Posterior vena cava (tissue), 2 donors: ENCODE measurements at regions not wholly inside any gene's neighbourhood (a gene's known extent, or its start where the extent isn't known, plus 50 kb on each side); places are given as distances from the start of the nearest gene placed in this dataset.

ENCODE experiments used
- DNase-seq: peaks from one replicate; pipeline ENCODE4 v3.0.0-alpha.2; 2020; ENCODE audit warnings: low spot score
- intact Hi-C, 2 donors: fragments of 100-400 bp; cut with DNase I; formaldehyde crosslinking; loops; one replicate each; pipeline versions ENCODE4 v1.14.1 to v1.14.2; 2022 to 2023
- donor health status: DM: yes; HTN: yes; CAD: no.
- donor health status: DM: yes; HTN: yes; CAD: no.

DNA sequence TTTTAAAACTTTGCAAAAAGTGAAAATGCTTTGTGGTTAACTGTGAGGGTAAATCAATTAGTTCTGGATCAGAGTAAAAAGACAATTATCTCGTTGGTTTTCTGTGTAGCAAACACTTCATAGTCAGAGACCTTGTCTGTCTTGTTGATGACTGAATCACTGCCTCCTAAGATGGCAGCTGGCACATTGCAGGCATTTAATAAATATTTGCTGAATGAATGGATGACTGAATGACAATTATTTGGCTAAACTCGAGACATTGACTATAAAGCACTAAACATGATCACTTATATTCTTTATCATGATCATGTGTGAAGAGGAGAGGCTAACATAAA is 96.2 kb downstream of the MAIP1 start:
- intact Hi-C loops = no loop called here
- DNase-seq = no peak

DNA sequence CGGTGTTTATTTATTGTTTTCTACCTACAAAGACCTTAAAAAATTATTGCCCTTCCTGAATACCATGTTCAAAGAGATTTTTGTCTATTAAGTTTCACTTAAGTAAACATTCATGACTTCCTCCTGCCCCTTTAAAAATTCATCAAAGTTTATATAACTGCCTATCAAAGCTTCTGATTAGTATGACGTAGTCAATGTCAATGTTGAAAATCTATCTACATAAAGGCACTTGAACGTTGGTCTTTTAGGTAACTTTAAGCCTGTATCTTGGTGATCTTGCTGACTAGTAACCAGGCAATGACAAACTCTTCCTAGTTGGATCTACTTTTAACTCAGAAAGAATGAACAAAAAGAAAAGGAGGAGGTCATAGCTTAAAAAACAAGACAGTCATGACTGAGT is 97.2 kb downstream of the MAIP1 start:
- intact Hi-C loops = no loop called here
- DNase-seq = no peak

DNA sequence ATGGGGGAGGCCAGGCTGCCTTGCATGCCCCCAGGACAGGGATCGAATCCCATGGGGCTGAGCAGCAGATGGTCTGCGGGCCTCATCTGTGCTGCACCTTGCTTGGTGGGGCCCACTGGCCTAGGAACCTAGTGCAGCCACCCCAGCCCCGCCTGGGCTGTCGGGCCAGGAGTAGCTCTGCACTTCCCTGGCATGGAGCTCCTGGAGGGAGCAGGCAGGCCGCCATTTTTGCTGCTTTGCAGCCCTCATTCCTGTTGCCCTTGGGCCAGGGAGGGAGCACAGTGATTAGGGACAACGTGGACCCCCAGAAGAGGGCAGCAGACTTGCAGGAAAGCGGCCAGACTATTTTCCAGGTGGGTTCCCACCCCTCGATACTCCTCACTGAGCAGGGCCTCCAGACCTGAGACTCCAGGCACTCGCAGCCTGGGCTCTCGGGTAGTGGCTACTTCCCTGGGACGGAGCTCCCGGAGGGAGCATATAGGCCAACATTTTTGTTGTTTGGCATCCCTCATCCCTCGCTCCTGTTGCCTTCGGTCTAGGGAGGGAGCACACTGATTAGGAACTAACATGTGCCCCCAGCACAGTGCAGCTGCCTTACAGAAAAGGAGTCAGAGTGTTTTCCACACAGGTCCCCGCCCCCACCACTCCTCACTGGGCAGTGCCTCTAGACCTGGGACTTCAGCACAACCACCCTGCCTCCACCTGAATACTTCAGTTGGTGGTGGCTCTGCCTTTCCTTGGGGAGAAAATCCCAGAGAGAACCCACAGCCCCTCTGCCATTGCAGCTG is 99.5 kb downstream of the MAIP1 start:
- no peak for DNase-seq
- intact Hi-C loops = no loop called here

DNA sequence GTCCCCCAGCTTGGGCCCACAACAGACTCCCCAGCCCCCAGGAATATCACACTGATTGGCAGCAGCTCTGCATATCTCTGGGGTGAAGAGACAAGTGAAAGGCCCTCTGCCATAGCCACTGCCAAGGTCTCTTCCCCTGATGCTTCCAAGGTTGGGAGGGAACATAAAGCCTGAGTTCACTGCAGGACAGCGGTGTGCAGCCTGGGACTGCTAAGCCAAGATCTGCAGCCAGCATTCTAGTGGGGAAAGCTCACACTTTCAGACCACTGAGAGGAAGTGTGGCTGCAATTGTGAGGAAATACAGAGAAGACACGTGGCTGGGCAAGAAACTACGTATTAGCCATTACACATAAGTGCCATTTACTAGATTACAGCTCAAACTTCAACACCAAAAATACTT is 100.7 kb downstream of the MAIP1 start:
- intact Hi-C loops = no loop called here
- DNase-seq = no peak

DNA sequence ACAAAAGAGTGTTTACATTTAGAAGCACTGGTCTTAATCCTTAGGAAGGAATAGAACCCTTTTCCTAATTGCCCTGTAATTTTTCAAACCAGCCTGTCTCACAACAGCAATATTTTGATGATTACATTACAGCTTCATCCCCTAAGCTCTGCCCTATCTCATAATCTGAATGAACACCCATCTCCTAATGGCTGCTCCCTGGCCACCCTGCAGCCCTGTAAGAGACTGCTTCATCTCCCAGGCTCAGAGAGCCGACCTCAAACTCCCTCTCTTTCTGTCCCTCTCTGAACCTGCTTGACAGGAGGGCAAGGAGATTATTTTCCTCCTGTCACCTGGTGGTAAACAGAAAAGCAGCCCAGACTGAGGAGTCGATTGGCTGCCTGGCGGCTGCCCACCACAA is 107.8 kb downstream of the MAIP1 start:
- DNase-seq = no peak
- intact Hi-C loops = no loop called here

DNA sequence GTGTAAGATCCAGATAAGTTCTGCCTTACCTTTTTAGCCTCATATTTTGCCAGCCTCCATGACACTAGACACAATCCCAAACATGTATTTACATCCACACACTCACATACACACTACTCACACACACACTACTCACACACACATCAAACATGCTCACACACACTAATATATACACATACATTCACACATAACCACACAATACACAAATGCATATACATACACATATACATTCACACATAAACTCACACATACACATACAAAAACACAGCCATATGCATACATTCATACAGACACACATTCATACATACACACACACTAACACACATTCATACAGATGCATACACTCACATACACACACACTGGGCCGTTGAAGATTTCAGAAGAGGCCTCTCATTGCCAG is 109.5 kb downstream of the MAIP1 start:
- no peak for DNase-seq
- intact Hi-C loops = no loop called here

DNA sequence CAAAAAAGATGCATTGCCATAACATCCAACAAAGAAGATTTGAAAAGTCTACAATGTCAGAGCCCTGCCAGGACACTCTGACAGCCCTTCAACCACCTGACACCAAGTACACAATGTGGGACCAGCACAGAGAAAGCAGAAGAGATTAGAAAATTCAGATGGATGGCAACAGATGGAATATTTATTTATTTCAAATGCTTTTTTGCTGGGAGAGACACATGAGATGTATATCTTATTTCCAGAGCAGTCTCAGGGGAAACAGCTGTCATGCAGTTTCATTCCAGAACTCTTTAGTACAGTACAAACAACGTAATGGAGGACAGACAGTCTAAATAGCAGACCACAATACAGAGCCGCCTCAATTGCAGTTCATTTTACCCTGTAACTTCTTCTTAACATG is 110.1 kb downstream of the MAIP1 start:
- DNase-seq = no peak
- intact Hi-C loops = no loop called here

DNA sequence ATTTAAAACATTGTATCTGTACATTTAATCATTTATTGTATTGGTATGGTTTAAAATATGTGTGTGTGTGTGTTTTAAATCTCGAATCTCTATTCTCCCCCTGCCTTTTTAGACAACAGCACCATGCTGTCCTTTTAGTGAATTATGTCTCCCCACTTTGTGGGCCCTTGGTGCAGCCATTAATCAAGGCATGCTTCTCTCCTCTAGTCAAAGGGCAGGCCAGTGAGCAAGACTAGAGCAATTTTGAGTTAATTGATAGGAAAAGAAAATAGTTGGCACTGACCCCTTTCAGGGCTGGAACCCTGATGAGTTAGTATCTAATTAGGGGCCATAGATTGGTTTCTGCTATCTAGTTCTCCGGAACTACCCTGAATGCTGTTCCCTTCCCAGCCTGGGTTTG is 111.0 kb downstream of the MAIP1 start:
- intact Hi-C loops = no loop called here
- DNase-seq = no peak

DNA sequence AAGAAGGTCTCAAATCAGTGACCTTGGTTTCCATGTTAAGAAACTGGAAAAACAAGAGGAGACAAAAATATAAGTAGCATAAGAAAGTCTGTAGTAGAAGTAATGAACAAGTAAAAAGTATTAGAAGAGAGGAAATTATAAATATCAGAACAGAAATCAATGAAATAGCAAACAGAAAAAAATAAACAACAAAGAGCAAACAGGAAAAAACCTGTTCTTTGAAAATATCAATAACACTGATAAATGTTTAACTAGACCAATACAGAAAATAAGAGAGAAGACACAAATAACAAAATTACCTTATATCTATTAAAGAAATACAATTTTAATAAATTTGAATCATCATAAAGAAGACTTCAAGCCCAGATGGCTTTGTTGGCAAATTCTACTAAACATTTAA is 113.3 kb downstream of the MAIP1 start:
- intact Hi-C loops = no loop called here

DNA sequence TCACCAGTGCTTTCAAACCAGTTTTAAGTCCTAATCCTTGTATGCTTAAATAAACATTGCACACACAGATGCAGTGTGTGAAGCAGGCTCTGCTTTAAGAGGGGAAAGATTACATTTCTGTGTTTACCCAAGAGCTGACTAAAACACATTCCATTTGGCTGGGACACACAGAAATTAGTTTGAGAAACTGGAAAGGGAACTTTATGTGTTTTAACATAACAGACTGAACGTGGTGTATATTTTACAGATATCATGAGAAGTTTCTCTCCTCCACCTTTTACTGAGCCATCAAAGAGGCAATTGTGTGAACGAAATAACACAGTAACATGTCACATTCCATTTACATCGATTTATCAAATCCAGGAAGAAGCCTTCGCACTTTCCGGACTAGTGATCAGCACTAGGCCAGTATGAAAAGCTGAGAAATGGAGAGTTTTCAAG is 121.8 kb downstream of the MAIP1 start:
- no peak for DNase-seq
- intact Hi-C loops = no loop called here

More for the DNA sequence above, 113.3 kb downstream of the MAIP1 start:
- DNase-seq = no peak

DNA sequence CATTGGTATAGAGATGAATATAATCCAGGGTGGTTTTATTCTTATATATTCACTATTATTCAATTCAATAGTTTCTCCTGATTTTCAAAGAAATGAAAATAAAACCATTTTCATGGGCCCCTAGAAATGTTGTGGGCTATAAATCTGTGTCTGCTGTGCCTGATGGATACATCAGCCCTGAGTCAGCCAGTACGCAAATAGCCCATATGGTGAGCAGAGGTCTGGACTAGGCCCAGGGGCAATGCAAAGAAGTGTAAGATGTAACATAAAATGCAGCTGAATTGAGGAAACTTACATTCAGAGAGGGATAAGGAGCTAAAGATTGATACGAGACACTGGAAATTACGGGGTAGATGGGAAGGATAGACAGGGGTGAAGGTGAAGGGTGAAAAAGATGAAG is 122.5 kb downstream of the MAIP1 start:
- intact Hi-C loops = no loop called here
- no peak for DNase-seq

DNA sequence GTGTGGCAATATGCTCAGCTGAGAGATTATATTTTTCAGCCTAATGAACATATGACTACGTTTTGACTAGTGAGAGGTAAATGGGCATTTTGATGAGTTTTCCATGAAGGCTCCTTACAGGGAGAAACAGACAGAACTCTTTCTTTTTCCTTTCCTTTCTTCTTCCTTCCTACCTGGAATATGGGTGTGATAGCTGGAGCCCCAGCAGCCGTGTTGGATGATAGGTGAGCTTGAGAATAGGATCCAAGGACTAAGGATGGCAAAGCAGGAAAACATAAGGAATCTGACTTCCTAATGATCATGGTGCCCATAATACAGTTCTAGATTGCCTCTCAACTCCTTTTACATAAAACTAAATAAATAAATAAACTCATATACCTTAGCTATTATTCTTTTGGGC is 124.0 kb downstream of the MAIP1 start:
- DNase-seq = no peak
- intact Hi-C loops = no loop called here

DNA sequence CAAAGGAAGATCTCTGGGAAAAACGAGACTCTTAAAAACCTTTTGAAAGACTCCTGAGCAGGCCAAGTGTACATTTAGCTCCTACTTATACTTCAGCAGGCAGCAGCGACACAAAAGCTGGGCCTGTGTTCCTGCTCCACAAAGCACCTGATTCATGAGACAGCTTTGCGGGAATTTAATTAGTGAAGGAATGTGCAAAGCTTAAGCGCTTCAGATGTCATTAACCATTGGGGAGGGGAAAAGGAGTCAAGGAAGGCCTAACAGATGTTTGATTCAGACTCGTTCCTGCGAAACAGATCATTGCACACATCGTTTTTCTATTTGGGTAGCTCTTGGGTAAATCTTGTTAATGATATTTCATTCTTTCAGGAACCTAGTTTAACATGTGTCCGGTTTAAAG is 125.9 kb downstream of the MAIP1 start:
- DNase-seq = no peak
- intact Hi-C loops = no loop called here

DNA sequence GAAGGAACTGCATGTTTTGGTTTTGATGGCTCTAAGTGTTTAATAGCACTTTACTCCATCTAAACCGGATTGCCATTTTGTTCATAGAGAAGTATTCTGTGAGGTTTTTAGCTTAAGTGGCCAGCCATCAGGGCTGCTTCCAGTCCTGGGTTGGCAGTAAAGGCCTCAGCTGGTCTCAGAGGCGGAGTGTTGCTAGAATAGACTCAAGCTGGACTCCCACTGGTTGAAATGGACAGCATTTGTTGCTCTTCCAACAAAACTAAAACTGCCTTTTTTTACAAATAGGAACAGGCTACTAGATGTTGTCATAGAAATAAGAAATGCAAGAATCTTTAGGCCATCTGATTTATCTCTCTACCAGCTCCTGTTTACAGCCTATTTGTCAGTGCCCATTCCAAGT is 126.4 kb downstream of the MAIP1 start:
- intact Hi-C loops = no loop called here
- no peak for DNase-seq

DNA sequence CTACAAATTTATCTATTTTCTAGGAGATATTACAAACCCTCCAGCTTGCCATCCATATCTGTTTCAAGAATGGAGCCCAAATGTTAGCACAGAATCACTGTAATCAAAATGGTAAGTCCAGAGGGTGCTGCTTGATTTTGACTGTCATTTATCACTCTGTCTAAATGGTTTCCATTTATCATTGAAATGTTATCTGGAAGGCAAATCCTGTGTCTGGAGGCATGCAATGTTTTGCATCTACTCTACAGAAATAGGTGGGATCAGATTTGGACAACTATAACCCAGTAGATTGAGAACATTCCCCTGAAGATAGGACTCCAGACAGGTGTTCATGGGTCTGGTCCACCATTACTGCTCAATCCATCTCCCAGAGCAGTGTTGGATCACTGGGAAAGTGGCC is 128.7 kb downstream of the MAIP1 start:
- intact Hi-C loops = no loop called here
- no peak for DNase-seq

DNA sequence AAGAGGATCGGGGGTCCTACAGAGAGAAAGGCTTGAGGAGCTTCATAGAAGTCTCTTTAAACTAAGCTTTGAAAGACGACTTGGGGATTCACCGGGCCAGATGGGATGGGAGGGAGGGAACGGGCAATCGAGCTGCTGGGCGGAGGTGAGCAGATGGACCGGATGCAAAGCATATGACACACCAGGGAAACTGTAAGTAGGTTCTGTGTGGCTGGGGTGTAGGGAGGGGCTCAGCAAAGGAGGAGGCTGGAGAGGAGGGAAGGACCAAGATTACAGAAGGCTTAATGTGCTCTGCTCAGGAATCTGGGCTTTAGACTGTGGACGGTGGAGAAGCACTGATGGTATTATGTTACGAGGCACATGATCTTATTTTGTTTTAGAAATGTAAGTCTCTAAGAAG is 131.5 kb downstream of the MAIP1 start:
- intact Hi-C loops = no loop called here
- DNase-seq = no peak

DNA sequence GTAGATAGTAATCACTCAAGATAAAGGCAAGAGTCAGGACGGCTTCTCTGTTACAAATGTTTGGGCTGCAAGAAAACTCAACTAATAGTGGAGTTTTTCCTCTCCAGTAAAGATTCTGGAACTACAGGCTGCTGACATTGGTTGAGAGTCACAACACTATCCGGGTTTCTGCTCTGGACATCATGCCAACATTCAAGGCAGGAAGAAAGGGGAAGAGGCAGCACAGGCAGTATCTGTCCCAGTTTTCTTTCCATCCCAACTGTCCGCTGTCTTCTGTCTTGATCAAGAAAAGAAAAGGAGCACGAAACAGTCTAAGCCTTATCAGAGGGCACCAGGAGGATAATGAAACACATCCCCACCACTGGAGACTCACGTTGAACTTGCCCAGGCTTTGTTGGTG is 132.1 kb downstream of the MAIP1 start:
- intact Hi-C loops = no loop called here
- no peak for DNase-seq

DNA sequence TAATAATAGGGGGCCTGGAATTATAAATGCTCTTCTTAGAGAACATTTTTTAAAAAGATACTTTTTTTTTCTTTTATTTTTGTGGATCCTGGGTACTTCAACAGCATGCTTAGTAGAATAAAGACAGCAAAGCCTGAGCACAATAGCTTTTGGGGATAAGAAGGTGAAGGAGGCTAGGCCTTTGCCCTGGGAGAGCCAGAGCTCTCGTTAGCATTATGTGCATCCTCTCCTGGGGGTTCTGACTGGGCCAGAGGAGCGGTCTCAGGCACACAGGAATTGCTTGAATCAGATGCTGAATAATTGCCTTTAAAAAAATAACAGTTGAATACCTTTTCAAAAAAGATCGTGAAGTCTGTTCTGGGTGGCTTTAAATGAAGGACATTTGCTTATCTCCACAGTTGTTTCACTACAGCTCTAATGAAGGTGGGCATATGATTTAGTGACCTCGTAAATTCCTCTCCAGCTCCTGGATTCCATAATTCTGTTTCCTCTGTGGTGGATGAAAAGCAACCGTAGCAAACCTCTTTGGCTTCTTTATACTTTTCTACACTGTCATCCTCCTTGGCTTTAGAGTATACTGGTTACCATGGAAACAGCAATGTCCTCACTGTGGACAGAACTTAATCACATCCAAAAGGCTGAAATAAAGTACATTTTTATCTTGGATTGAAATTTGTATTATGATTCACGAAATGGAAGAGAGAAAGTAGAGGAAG is 133.8 kb downstream of the MAIP1 start:
- no peak for DNase-seq
- intact Hi-C loops = no loop called here

DNA sequence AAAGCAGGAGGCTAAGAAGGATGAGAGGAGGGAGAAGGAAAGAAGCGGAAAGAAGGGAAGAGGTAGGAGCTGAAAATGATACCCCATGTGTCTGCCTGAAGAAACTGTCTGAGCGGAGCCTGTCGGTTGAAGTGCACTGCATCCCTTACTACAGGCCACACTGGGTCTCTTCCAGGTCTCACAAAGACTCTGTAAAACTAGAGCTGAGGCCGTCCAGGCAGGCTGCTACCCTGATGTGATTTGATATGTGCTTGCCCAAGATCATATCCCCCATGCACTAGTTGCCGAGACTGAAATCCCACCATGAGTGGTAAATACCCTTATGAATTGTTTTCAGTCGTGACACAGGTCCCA is 134.4 kb downstream of the MAIP1 start:
- intact Hi-C loops = no loop called here
- no peak for DNase-seq

DNA sequence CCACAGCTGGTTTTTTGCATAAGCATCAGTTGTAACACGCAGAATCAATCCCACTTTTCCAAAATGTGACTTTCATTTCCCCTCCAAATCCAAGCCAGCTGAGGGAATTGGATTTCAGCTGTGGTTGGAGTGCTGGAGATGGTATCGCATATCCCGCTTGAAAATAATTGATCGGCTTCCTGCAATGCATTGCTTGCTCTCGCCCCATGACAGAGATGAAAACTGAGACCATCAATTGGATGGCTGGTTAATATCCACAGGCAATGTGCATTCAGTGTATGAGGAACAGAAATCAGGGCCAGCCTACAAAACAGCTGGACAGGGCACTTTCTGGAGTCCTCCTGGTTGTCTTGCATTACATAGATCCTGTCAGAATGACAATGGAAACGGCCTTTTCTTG is 135.3 kb downstream of the MAIP1 start:
- intact Hi-C loops = no loop called here
- no peak for DNase-seq

DNA sequence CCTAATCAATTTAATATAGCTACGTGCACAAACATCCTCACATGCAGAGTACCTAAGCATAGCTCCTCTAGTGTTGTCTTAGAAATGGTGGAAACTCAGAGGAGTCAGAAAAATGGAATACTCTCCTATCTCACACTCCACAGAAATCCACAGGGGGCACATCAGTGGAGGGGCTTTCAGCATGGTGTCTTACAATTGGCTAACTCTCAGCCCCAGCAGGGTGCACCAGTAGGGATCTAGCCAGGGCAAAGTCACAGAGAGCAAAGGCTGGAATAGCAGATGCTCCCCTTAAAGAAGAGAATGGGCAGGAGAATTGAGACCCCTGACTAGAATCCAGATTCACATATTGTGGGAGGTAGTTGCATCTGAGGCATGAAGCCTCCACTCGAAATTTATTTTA is 135.7 kb downstream of the MAIP1 start:
- DNase-seq = no peak
- intact Hi-C loops = no loop called here
